Nephron (organoid): ENCODE measurements at regions not wholly inside any gene's neighbourhood (a gene's known extent, or its start where the extent isn't known, plus 50 kb on each side); places are given as distances from the start of the nearest gene placed in this dataset.
A peak's percentile ranks its signal among the peaks of the same experiment; 100 is the strongest.

Experiments
- H3K27ac Mint-ChIP-seq, 3 experiments: 2 replicates each; pipeline ENCODE4 v1.8.0; 2020; ENCODE audit warnings: mixed read lengths in 3 of 3, mild to moderate bottlenecking in 2 of 3, moderate library complexity in 1 of 3
- H3K27me3 Mint-ChIP-seq: 2 replicates; pipeline ENCODE4 v1.8.0; 2021; ENCODE audit warnings: low read depth, mild to moderate bottlenecking, moderate library complexity, mixed read lengths
- H3K36me3 Mint-ChIP-seq: 2 replicates; pipeline ENCODE4 v1.8.0; 2020; ENCODE audit warnings: low read depth, mixed read lengths
- H3K4me1 Mint-ChIP-seq: 2 replicates; pipeline ENCODE4 v1.8.0; 2020; ENCODE audit warnings: mixed read lengths
- H3K4me3 Mint-ChIP-seq, 3 experiments: 2 replicates each; pipeline ENCODE4 v1.8.0; 2020; ENCODE audit warnings: mild to moderate bottlenecking in 3 of 3, mixed read lengths in 3 of 3, moderate library complexity in 2 of 3
- H3K9me3 Mint-ChIP-seq: 2 replicates; pipeline ENCODE4 v1.8.0; 2020; ENCODE audit warnings: mixed read lengths
- TF ChIP-seq, protein P1 (sequence below), 3 experiments: fragments of 200-600 bp; sonication (generic); IDR thresholded peaks; one replicate each; pipeline ENCODE4 v1.5.0; 2021; ENCODE audit warnings: antibody characterized with exemption in 3 of 3; ENCODE audit not compliant: unreplicated experiment in 3 of 3

DNA sequence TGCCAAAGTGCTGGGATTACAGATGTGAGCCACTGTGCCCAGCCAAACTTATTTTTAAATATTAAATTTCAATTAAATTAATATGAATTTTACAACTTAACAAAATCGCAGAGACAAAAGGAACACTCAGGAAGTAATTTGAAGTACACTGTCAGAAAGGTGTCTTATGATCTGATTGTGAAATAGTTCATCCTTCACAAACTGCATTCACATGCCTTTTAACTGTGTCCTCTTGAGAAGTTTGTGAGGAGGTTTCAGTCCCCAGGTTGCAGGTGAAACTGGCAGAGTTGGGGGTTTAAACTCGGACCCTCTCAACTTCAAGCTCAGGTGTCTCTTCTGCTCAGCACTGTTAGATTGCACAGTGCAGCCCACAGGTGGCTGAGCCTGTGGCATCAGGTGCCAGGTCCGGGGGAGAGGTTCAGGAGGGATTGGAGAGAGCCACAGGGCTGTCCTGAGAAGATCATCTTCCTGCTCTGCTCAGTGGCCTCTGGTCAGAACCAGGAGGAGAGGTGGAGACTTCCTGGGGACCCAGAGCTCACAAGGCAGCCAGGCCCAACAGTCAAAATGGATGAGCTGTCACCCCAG, 152.3 kb upstream of the RAB4A start:
- no peak overlapping the region for H3K27ac Mint-ChIP-seq
- peaks cover 3% of the 10 kb centered on the region for H3K9me3 Mint-ChIP-seq
- H3K27me3 Mint-ChIP-seq, result peaks cover 19% of the 10 kb centered on the region
- peaks cover 28% of the 10 kb centered on the region for H3K4me1 Mint-ChIP-seq
- no peak overlapping the region for H3K4me3 Mint-ChIP-seq
- TF ChIP-seq, protein P1, sequence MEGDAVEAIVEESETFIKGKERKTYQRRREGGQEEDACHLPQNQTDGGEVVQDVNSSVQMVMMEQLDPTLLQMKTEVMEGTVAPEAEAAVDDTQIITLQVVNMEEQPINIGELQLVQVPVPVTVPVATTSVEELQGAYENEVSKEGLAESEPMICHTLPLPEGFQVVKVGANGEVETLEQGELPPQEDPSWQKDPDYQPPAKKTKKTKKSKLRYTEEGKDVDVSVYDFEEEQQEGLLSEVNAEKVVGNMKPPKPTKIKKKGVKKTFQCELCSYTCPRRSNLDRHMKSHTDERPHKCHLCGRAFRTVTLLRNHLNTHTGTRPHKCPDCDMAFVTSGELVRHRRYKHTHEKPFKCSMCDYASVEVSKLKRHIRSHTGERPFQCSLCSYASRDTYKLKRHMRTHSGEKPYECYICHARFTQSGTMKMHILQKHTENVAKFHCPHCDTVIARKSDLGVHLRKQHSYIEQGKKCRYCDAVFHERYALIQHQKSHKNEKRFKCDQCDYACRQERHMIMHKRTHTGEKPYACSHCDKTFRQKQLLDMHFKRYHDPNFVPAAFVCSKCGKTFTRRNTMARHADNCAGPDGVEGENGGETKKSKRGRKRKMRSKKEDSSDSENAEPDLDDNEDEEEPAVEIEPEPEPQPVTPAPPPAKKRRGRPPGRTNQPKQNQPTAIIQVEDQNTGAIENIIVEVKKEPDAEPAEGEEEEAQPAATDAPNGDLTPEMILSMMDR (IDR thresholded peaks at IDR 0.05; ENCODE audit: unreplicated experiment in 3 of 3), result no peak
- H3K36me3 Mint-ChIP-seq, result no peaks in the 10 kb centered on the region

DNA sequence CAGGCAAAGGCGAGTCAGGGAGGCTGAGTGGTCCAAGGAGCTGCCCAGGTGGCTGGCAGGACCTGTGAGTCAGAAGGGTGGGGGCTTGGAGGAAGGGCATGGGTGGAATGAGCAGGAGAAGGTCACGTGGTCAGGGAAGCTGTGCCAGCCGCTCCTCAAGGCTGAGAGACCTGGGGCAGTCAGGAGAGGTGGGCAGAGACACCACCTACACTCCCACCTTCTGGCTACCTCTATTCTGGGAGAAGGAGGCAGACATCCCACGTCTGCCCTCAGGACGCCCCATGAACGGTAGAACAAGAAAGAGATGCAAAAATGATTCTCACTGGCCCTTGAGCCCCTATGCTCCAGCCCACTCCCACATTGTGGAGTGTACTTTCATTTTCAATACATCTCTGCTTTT, 151.8 kb upstream of the RAB4A start:
- Mint-ChIP-seq H3K27me3 (peaks cover 24% of the 10 kb centered on the region), H3K4me1 (peaks cover 24% of the 10 kb centered on the region), H3K27ac (peak overlapping the region in 1 of 3 experiments; percentile 39), H3K4me3 (no peak overlapping the region), H3K36me3 (no peaks in the 10 kb centered on the region), H3K9me3 (peaks cover 3% of the 10 kb centered on the region)
- TF ChIP-seq, protein P1 (IDR thresholded peaks at IDR 0.05; ENCODE audit: unreplicated experiment in 3 of 3), result no peak

DNA sequence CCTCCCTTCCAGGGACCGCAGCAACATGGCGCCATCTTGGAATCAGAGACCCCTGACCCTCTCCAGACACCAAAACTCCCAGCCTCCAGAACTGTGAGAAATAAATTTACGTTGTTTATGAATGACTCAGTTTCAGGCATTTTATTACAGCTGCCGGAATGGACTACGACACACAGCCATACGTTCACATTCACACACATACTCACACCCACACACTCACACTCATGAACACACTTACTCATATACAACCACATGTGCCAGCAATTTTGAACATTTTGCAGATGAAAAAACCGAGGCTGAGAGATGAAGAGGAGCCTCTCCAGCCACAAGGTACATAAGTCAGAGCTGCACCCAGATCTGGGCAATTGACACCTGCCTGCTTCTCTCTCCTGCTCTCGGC, 151.0 kb upstream of the RAB4A start:
- no peak overlapping the region for H3K4me3 Mint-ChIP-seq
- TF ChIP-seq, protein P1 (IDR thresholded peaks at IDR 0.05; ENCODE audit: unreplicated experiment in 3 of 3), result no peak
- H3K9me3 Mint-ChIP-seq, result peaks cover 3% of the 10 kb centered on the region
- H3K36me3 Mint-ChIP-seq, result no peaks in the 10 kb centered on the region
- peaks cover 21% of the 10 kb centered on the region for H3K27me3 Mint-ChIP-seq
- H3K27ac Mint-ChIP-seq, result peak overlapping the region in 2 of 3 experiments; percentile 44 to 83
- H3K4me1 Mint-ChIP-seq, result peaks cover 17% of the 10 kb centered on the region

DNA sequence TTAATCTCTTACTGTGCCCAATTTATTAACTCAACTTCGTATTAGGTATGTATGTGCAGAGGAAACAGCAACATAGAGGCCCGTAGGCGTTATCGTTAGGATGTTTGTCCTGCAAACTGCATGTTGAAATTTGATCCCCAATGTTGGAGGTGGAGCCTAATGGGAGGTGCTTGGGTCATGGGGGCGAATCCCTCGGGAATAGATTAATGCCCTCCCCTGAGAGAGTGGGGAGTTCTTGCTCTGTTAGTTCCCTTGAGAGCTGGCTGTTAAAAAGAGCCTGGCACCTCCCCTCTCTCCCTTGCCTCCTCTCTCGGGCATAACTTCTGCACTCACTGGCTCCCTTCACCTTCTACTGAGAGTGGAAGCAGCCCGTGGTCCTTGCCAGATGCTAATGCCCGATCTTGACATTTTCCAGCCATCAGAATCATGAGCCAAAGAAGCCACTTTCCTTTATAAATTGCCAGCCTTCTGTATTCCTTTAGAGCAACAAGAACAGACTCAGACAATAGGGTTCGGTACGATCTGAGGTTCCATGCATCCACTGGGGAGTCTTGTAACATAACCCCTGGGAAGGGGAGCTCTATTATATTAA, 149.0 kb upstream of the RAB4A start:
- Mint-ChIP-seq H3K4me3 (no peak overlapping the region), H3K4me1 (peaks cover 2% of the 10 kb centered on the region), H3K27me3 (peaks cover 21% of the 10 kb centered on the region), H3K36me3 (no peaks in the 10 kb centered on the region), H3K9me3 (peaks cover 3% of the 10 kb centered on the region), H3K27ac (peak overlapping the region in 1 of 3 experiments; percentile 23)
- TF ChIP-seq, protein P1 (IDR thresholded peaks at IDR 0.05; ENCODE audit: unreplicated experiment in 3 of 3), result no peak

DNA sequence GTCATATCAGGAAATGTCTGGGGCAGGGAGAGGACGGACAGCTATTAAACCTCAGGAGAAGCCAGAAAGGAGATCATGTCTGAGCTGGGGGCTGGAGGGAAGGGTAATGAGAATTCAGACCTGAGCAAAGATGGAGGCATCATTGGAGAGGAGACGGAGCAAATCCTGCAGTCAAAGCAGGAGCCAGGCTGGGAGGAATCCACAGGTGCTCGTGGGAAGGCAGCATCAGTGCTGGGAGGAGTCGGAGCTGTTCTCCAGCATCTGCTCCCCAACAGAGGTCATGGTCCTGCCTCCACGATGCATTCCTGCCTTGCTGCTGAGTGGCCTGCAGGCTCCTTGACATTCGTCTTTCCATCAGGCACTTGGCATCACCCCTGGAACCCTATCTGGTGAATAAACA, 148.3 kb upstream of the RAB4A start:
- Mint-ChIP-seq H3K27me3 (peaks cover 21% of the 10 kb centered on the region), H3K4me1 (peaks cover under 1% of the 10 kb centered on the region), H3K9me3 (peaks cover 3% of the 10 kb centered on the region), H3K36me3 (no peaks in the 10 kb centered on the region), H3K27ac (peak overlapping the region in 1 of 3 experiments; percentile 23), H3K4me3 (no peak overlapping the region)
- TF ChIP-seq, protein P1 (IDR thresholded peaks at IDR 0.05; ENCODE audit: unreplicated experiment in 3 of 3), result no peak

DNA sequence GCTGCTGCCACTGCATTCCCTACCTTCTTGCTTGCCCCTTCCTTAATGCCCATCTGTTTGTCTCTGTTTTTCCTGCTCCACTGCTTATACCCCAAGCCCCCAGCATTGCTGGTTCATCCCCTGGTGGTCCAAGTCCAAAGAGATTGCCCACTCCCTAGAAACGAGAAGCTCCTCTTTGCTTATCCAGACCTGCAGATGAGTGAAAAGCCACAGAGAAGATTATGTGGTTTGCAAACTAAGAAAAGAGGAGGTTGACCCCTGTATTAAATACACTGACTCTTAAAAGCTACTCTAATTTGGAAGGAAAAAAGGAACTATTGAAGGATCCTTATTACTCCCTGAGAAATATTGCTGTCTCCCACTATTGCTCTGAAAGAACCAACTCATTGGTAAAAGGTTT, 146.8 kb upstream of the RAB4A start:
- peak overlapping the region in 2 of 3 experiments; percentile 70 to 90 for H3K27ac Mint-ChIP-seq
- H3K4me3 Mint-ChIP-seq, result no peak overlapping the region

More for the DNA sequence above, 146.8 kb upstream of the RAB4A start:
- peaks cover 21% of the 10 kb centered on the region for H3K27me3 Mint-ChIP-seq
- peaks cover 13% of the 10 kb centered on the region for H3K4me1 Mint-ChIP-seq
- no peaks in the 10 kb centered on the region for H3K36me3 Mint-ChIP-seq
- TF ChIP-seq, protein P1 (IDR thresholded peaks at IDR 0.05; ENCODE audit: unreplicated experiment in 3 of 3), result no peak
- peaks cover 3% of the 10 kb centered on the region for H3K9me3 Mint-ChIP-seq
